Heart right ventricle (tissue), 16 donors: ENCODE measurements at regions not wholly inside any gene's neighbourhood (a gene's known extent, or its start where the extent isn't known, plus 50 kb on each side); places are given as distances from the start of the nearest gene placed in this dataset.

Experiments used
- ATAC-seq, 8 donors: fragments of 200-7000 bp; cut with Tn5 transposase; one replicate each; pipeline ENCODE4 v1.9.1; 2020; ENCODE audit warnings: mild to moderate bottlenecking in 8 of 8, moderate library complexity in 8 of 8, moderate number of reproducible peaks in 1 of 8
- DNase-seq, 2 donors: peaks; one replicate each; pipeline ENCODE4 v3.0.0-alpha.2; 2020
- H3K27ac ChIP-seq, 10 donors: fragments of 200-600 bp; sonication (generic) in 2 of 10; one replicate each; pipeline versions ENCODE4 v1.5.0 to v1.8.0; 2020 to 2022; ENCODE audit warnings: mild to moderate bottlenecking in 3 of 10
- H3K27me3 ChIP-seq, 7 donors: fragments of 200-600 bp; one replicate each; pipeline ENCODE4 v1.8.0; 2021 to 2022; ENCODE audit warnings: mild to moderate bottlenecking in 2 of 7
- H3K36me3 ChIP-seq, 9 donors: fragments of 200-600 bp; sonication (generic) in 1 of 9; one replicate each; pipeline versions ENCODE4 v1.5.0 to v1.8.0; 2020 to 2022; ENCODE audit warnings: mild to moderate bottlenecking in 2 of 9
- H3K4me1 ChIP-seq, 9 donors: fragments of 200-600 bp; sonication (generic) in 1 of 9; one replicate each; pipeline versions ENCODE4 v1.5.0 to v1.8.0; 2020 to 2022; ENCODE audit warnings: mild to moderate bottlenecking in 4 of 9
- H3K4me3 ChIP-seq, 10 donors: fragments of 200-600 bp; sonication (generic) in 2 of 10; one replicate each; pipeline versions ENCODE4 v1.5.0 to v1.8.0; 2020 to 2022; ENCODE audit warnings: mild to moderate bottlenecking in 7 of 10, moderate library complexity in 2 of 10
- H3K9me3 ChIP-seq, 11 donors: fragments of 200-600 bp in 10 of 11; sonication (generic) in 2 of 11; one replicate each; pipeline versions ENCODE4 v1.5.0 to v1.8.0; 2013 to 2022; ENCODE audit warnings: mild to moderate bottlenecking in 2 of 11, control low read depth in 1 of 11, moderate library complexity in 1 of 11
- whole genome bisulfite sequencing, 2 donors: extraction: QIAGEN DNeasy Blood & Tissue Kit; methylation state at CpG; one replicate each; pipeline ENCODE4 v1.1.7; 2013; ENCODE audit warnings: inconsistent platforms in 1 of 2; 5-methylcytosine and 5-hydroxymethylcytosine counted together
- intact Hi-C, 10 donors: fragments of 100-400 bp; cut with DNase I; formaldehyde crosslinking; loops; one replicate each; pipeline versions ENCODE4 v1.11.1 to v1.14.2; 2022
- TF ChIP-seq, protein P1 (sequence below), 9 donors: fragments of 200-600 bp; sonication (generic) in 2 of 9; IDR thresholded peaks; one replicate each; pipeline versions ENCODE4 v1.5.0 to v1.8.0; 2021 to 2022; ENCODE audit warnings: antibody characterized with exemption in 9 of 9, mild to moderate bottlenecking in 5 of 9, moderate library complexity in 1 of 9
- donor health status: Arrhythmogenic right ventricular cardiomyopathy.
- donor health status: ischemic (EF 13 %, LVEDD 7.1; RV severe dilation, severe dysfunction).
- donor health status: healthy with polysubstance abuse.
- donor health status: DM: no; HTN: yes; CAD: no.
- donor health status: DM: no; HTN: no; CAD: no.
- donor health status: ischemic (EF 25% LVEDD 6.9; RV normal size, moderate dysfunction).
- donor health status: ischemic (EF 25% LVEDD 5.7; RV mildly dilated, moderate dysfunction).
- donor health status: healthy.
- donor health status: DM: yes; HTN: yes; CAD: no.
- donor health status: Ischemic cardiomyopathy.
- donor health status: ischemic (EF 35%, LVEDD 5.7; RV mildly dilated, moderate dysfunction).
- donor health status: nonischemic (EF 11% LVEDD 7.7; RV severe dilation, severe dysfunction).
- donor health status: DM: yes; HTN: yes; CAD: no.
- donor health status: PGD.
- donor health status: ischemic (EF 29% LVEDD 5.4; RV normal size, mild dysfunction).
- donor health status: nonischemic (EF 23%, LVEDD 6.1; RV moderate dilation, normal function).

DNA sequence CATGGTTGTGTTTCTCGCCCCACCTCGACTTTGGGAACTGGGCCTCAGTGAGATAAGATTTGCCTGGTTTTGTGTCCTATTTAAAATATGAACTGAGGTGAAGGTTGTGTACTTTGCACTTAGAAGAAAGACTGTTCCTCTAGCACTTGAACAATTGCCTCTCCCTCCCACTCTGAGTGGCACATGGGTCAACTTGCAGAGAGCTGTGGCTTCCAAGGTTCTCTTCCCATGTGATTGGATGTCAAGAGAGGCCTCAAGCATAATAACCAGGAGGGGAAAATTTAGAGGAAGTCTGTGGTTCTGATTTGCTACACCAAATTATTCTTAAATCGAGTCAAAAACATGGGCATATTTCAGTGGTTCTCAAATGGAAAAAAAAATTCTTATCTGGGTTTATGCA, 329.2 kb downstream of the HS3ST3B1 start:
- peaks cover 0 to 8% (median 0%) of the 10 kb centered on the region in 7 donors for H3K27me3 ChIP-seq
- DNase-seq (no peak), ATAC-seq (no peak)
- intact Hi-C loops: no loop called here
- H3K9me3 ChIP-seq: peaks cover 0 to 16% (median 0%) of the 10 kb centered on the region in 11 donors
- 60 to 64% methylated on average over 3 of the region's 3 CpGs for WGBS, 2 donors
- TF ChIP-seq, protein P1, sequence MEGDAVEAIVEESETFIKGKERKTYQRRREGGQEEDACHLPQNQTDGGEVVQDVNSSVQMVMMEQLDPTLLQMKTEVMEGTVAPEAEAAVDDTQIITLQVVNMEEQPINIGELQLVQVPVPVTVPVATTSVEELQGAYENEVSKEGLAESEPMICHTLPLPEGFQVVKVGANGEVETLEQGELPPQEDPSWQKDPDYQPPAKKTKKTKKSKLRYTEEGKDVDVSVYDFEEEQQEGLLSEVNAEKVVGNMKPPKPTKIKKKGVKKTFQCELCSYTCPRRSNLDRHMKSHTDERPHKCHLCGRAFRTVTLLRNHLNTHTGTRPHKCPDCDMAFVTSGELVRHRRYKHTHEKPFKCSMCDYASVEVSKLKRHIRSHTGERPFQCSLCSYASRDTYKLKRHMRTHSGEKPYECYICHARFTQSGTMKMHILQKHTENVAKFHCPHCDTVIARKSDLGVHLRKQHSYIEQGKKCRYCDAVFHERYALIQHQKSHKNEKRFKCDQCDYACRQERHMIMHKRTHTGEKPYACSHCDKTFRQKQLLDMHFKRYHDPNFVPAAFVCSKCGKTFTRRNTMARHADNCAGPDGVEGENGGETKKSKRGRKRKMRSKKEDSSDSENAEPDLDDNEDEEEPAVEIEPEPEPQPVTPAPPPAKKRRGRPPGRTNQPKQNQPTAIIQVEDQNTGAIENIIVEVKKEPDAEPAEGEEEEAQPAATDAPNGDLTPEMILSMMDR (IDR thresholded peaks at IDR 0.05): no peak
- no peaks in the 10 kb centered on the region for H3K36me3 ChIP-seq
- no peak overlapping the region for H3K4me3 ChIP-seq
- no peaks in the 10 kb centered on the region for H3K4me1 ChIP-seq
- H3K27ac ChIP-seq: no peak overlapping the region

- Histone ChIP-seq H3K9me3 (no peaks in the 10 kb centered on the region), H3K27ac (no peak overlapping the region), H3K27me3 (peaks cover 0 to 8% (median 0%) of the 10 kb centered on the region in 7 donors), H3K36me3 (no peaks in the 10 kb centered on the region), H3K4me3 (no peak overlapping the region), H3K4me1 (peaks cover 0 to 4% (median 0%) of the 10 kb centered on the region in 9 donors)
- no peak for ATAC-seq
- intact Hi-C loops: no loop called here
- no peak for DNase-seq
- TF ChIP-seq, protein P1 (IDR thresholded peaks at IDR 0.05): no peak
- WGBS, 2 donors: 69 to 75% methylated on average over 5 of the region's 5 CpGs
Measured at GRCh38 chr17:14622615-14623101, 321.8 kb downstream of the HS3ST3B1 start.

DNA sequence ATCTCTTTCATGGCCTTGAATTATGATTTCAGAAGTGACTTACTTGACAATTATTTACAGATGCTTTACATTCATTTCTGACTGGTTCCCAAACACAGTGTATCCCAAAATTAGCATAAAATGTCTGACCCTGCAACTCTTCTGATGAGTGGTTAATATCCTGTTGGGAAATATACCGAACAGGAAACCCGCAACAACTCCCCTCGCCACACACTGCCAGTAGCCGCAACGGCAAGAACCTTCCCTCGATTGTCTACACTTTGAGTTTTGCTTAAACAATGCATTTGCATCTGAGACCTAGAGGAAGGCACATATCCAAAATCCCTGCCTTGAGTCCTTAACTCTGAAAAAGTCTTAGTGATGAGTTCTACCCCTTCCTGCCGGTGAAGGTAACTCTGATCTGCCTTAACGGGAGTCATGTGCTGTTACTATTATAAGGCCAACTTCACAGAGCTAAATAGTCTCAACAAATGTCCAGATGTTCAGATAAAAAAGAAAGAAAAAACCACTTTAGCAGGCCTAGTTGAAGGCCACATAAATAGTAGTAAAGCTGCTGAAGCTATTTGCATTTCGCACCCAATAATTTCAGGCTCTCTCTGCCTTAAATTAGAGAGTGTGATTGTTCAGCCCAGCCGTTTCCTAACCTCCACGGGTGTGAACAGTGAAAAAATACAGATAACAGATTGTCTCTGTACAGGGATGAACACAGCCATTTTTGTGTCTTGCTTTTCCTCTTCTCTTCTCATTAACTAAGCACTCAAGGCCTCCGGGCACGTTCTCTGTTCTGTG, 321.1 kb downstream of the HS3ST3B1 start:
- no peak overlapping the region for H3K27ac ChIP-seq
- WGBS, 2 donors: 68 to 75% methylated on average over 13 of the region's 13 CpGs
- H3K27me3 ChIP-seq: peaks cover 0 to 8% (median 0%) of the 10 kb centered on the region in 7 donors
- H3K4me1 ChIP-seq: peaks cover 0 to 4% (median 0%) of the 10 kb centered on the region in 9 donors
- no peak for ATAC-seq
- H3K9me3 ChIP-seq: no peaks in the 10 kb centered on the region
- DNase-seq: no peak
- H3K36me3 ChIP-seq: no peaks in the 10 kb centered on the region
- TF ChIP-seq, protein P1 (IDR thresholded peaks at IDR 0.05): no peak
- intact Hi-C loops: no loop called here
- H3K4me3 ChIP-seq: no peak overlapping the region

GRCh38 chr17:14619821-14620220, 318.9 kb downstream of the HS3ST3B1 start:
- H3K27ac ChIP-seq: no peak overlapping the region
- intact Hi-C loops: no loop called here
- ATAC-seq: no peak
- 79 to 99% methylated on average over 4 of the region's 4 CpGs for WGBS, 2 donors
- no peak for DNase-seq
- H3K27me3 ChIP-seq: peaks cover 0 to 5% (median 0%) of the 10 kb centered on the region in 7 donors
- peaks cover 0 to 4% (median 0%) of the 10 kb centered on the region in 9 donors for H3K4me1 ChIP-seq
- no peak overlapping the region for H3K4me3 ChIP-seq
- H3K9me3 ChIP-seq: no peaks in the 10 kb centered on the region
- TF ChIP-seq, protein P1 (IDR thresholded peaks at IDR 0.05): no peak
- no peaks in the 10 kb centered on the region for H3K36me3 ChIP-seq
